ENCODE measurements at regions not wholly inside any gene's neighbourhood (a gene's known extent, or its start where the extent isn't known, plus 50 kb on each side); places are given as distances from the start of the nearest gene placed in this dataset.

DNA sequence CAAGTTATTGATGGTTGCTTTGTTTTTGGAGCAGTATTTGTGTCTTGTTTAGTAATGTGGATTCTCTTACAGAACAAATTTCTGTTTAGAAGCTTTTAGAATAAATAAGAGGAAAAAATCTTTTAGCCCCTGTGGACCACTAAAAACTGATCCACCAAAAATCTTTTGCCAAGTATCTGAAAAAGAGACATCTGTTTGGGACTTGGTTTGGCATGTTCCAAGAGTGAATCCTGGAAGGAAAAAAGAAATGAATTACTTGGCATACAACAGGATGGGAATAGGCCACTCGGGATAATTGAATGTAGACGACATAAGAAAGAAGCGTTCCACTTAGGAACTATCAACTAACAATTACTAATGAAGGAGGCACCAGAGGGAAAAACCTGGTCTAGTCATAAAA lies 1350.1 kb upstream of the C9orf72 start:
- TF ChIP-seq, protein P1, sequence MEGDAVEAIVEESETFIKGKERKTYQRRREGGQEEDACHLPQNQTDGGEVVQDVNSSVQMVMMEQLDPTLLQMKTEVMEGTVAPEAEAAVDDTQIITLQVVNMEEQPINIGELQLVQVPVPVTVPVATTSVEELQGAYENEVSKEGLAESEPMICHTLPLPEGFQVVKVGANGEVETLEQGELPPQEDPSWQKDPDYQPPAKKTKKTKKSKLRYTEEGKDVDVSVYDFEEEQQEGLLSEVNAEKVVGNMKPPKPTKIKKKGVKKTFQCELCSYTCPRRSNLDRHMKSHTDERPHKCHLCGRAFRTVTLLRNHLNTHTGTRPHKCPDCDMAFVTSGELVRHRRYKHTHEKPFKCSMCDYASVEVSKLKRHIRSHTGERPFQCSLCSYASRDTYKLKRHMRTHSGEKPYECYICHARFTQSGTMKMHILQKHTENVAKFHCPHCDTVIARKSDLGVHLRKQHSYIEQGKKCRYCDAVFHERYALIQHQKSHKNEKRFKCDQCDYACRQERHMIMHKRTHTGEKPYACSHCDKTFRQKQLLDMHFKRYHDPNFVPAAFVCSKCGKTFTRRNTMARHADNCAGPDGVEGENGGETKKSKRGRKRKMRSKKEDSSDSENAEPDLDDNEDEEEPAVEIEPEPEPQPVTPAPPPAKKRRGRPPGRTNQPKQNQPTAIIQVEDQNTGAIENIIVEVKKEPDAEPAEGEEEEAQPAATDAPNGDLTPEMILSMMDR (conservative IDR thresholded peaks at IDR 0.05): no peak
- no peak for TF ChIP-seq ZFX (IDR thresholded peaks at IDR 0.05)

Data from C4-2B (cell line).